IPS-11a (cell line): ENCODE measurements at regions not wholly inside any gene's neighbourhood (a gene's known extent, or its start where the extent isn't known, plus 50 kb on each side); places are given as distances from the start of the nearest gene placed in this dataset.

Source experiments
- H3K4me3 ChIP-seq: one replicate; pipeline ENCODE4 v1.5.1; 2013; ENCODE audit warnings: low read depth, low read length, control low read depth

- no peak overlapping the region for H3K4me3 ChIP-seq
Measured at GRCh38 chr19:31500197-31500830, 151.1 kb upstream of the TSHZ3 start.

GRCh38 chr19:31500946-31501345 is 151.7 kb upstream of the TSHZ3 start:
- H3K4me3 ChIP-seq, result no peak overlapping the region

- no peak overlapping the region for H3K4me3 ChIP-seq
Measured at GRCh38 chr19:31501427-31502195, 152.4 kb upstream of the TSHZ3 start.

GRCh38 chr19:31502536-31503170 is 153.4 kb upstream of the TSHZ3 start:
- H3K4me3 ChIP-seq, result no peak overlapping the region

- H3K4me3 ChIP-seq, result no peak overlapping the region
Measured at GRCh38 chr19:31503211-31503610, 154.0 kb upstream of the TSHZ3 start.

GRCh38 chr19:31504221-31504620 is 155.0 kb upstream of the TSHZ3 start:
- no peak overlapping the region for H3K4me3 ChIP-seq

- H3K4me3 ChIP-seq, result no peak overlapping the region
Measured at GRCh38 chr19:31505596-31505910, 156.3 kb upstream of the TSHZ3 start.

GRCh38 chr19:31506102-31506501 is 156.9 kb upstream of the TSHZ3 start:
- no peak overlapping the region for H3K4me3 ChIP-seq

GRCh38 chr19:31510635-31511034 is 161.4 kb upstream of the TSHZ3 start:
- H3K4me3 ChIP-seq, result no peak overlapping the region

- no peak overlapping the region for H3K4me3 ChIP-seq
Measured at GRCh38 chr19:31511098-31511497, 161.9 kb upstream of the TSHZ3 start.

GRCh38 chr19:31511696-31512095 is 162.5 kb upstream of the TSHZ3 start:
- H3K4me3 ChIP-seq, result no peak overlapping the region

GRCh38 chr19:31512181-31512970 is 163.1 kb upstream of the TSHZ3 start:
- H3K4me3 ChIP-seq, result no peak overlapping the region

GRCh38 chr19:31513841-31514240 is 164.6 kb upstream of the TSHZ3 start:
- H3K4me3 ChIP-seq, result no peak overlapping the region

- H3K4me3 ChIP-seq, result no peak overlapping the region
Measured at GRCh38 chr19:31515931-31516330, 166.7 kb upstream of the TSHZ3 start.

GRCh38 chr19:31516756-31517155 is 167.5 kb upstream of the TSHZ3 start:
- no peak overlapping the region for H3K4me3 ChIP-seq

GRCh38 chr19:31517224-31518180 is 168.3 kb upstream of the TSHZ3 start:
- no peak overlapping the region for H3K4me3 ChIP-seq

GRCh38 chr19:31518216-31519020 is 169.2 kb upstream of the TSHZ3 start:
- no peak overlapping the region for H3K4me3 ChIP-seq

- H3K4me3 ChIP-seq, result no peak overlapping the region
Measured at GRCh38 chr19:31519256-31519655, 170.0 kb upstream of the TSHZ3 start.

GRCh38 chr19:31519908-31520307 is 170.7 kb upstream of the TSHZ3 start:
- no peak overlapping the region for H3K4me3 ChIP-seq

GRCh38 chr19:31520633-31521032 is 171.4 kb upstream of the TSHZ3 start:
- no peak overlapping the region for H3K4me3 ChIP-seq
